DOHH2 (cell line): ENCODE measurements at regions not wholly inside any gene's neighbourhood (a gene's known extent, or its start where the extent isn't known, plus 50 kb on each side); places are given as distances from the start of the nearest gene placed in this dataset.

Experiments used
- CTCF ChIP-seq: fragments of 200-600 bp; sonication (generic); IDR thresholded peaks from one replicate; pipeline ENCODE4 v1.5.1; 2014; ENCODE audit warnings: antibody characterized with exemption, mild to moderate bottlenecking, low read depth, low read length; ENCODE audit not compliant: poor library complexity, severe bottlenecking
- EZH2phosphoT487 ChIP-seq: fragments of 200-600 bp; sonication (generic); IDR thresholded peaks from 2 replicates; pipeline ENCODE4 v1.6.1; 2017; ENCODE audit warnings: borderline replicate concordance, mild to moderate bottlenecking, antibody characterized with exemption, low read length, moderate library complexity, mixed read lengths

DNA sequence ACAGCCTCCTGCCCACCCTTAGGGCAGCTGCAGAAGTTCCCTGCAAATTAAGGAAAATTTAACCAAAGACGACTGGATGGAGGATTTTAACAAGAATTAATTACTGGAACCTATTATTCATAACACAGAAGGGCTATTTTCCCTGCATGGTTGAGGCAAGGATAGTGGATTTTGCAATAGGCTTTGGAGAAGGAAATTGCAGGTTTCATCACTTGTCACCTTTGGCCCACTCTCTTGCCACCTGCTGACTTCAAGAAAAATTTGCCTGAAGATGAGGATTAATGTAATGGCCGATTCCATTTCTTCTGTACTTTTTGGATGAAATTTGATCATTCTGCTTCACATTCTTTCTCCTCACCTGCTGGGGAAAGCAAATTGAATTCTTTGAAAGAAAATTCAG is 261.7 kb downstream of the FGF9 start:
- TF ChIP-seq CTCF (no peak), EZH2phosphoT487 (no peak)
